Liver (tissue), 8 donors: ENCODE measurements at regions not wholly inside any gene's neighbourhood (a gene's known extent, or its start where the extent isn't known, plus 50 kb on each side); places are given as distances from the start of the nearest gene placed in this dataset.

ENCODE experiments used
- DNase-seq: peaks from one replicate; pipeline ENCODE4 v3.0.0-alpha.2; 2017; ENCODE audit warnings: low spot score
- H3K27ac ChIP-seq, 2 donors: one replicate each; pipeline ENCODE4 v1.7.0; 2013; ENCODE audit warnings: inconsistent platforms in 2 of 2, low read length in 2 of 2, control low read depth in 1 of 2, low read depth in 1 of 2, mild to moderate bottlenecking in 1 of 2
- H3K27me3 ChIP-seq, 4 donors: one replicate each; pipeline versions ENCODE4 v1.6.1 to v1.7.0; 2013; ENCODE audit warnings: low read length in 3 of 4, inconsistent platforms in 1 of 4, mild to moderate bottlenecking in 1 of 4, moderate library complexity in 1 of 4; ENCODE audit not compliant: control insufficient read depth in 4 of 4, insufficient read depth in 4 of 4
- H3K36me3 ChIP-seq, 4 donors: one replicate each; pipeline versions ENCODE4 v1.6.1 to v1.7.0; 2013; ENCODE audit warnings: low read length in 3 of 4, mild to moderate bottlenecking in 3 of 4, low read depth in 1 of 4, moderate library complexity in 1 of 4; ENCODE audit not compliant: control insufficient read depth in 4 of 4, insufficient read depth in 3 of 4
- H3K4me1 ChIP-seq, 4 donors: one replicate each; pipeline versions ENCODE4 v1.6.1 to v1.7.0; 2013; ENCODE audit warnings: low read length in 3 of 4, mild to moderate bottlenecking in 3 of 4, moderate library complexity in 1 of 4; ENCODE audit not compliant: control insufficient read depth in 4 of 4, insufficient read depth in 4 of 4
- H3K4me3 ChIP-seq, 3 donors: one replicate each; pipeline versions ENCODE4 v1.6.1 to v1.7.0; 2013; ENCODE audit warnings: low read length in 3 of 3, control low read depth in 1 of 3, low read depth in 1 of 3, mild to moderate bottlenecking in 1 of 3
- H3K9ac ChIP-seq, 2 donors: one replicate each; pipeline ENCODE4 v1.7.0; 2013; ENCODE audit warnings: low read length in 2 of 2, mild to moderate bottlenecking in 2 of 2, moderate library complexity in 2 of 2, control low read depth in 1 of 2, low read depth in 1 of 2
- H3K9me3 ChIP-seq, 4 donors: one replicate each; pipeline versions ENCODE4 v1.6.1 to v1.7.0; 2013; ENCODE audit warnings: low read length in 3 of 4; ENCODE audit not compliant: control insufficient read depth in 4 of 4
- ATF3 ChIP-seq: IDR thresholded peaks from 2 replicates; pipeline ENCODE4 v1.6.1; 2016; ENCODE audit warnings: antibody characterized with exemption
- CTCF ChIP-seq: fragments of 150-350 bp; IDR thresholded peaks from 2 replicates; pipeline ENCODE4 v1.5.1; 2017; ENCODE audit warnings: improper control_type of control experiment, low read depth, low read length; ENCODE audit not compliant: missing input control
- EGR1 ChIP-seq, 2 donors: IDR thresholded peaks; 2 replicates each; pipeline ENCODE4 v1.6.1; 2016 to 2018; ENCODE audit warnings: antibody characterized with exemption in 2 of 2, low read depth in 2 of 2
- FOXA1 ChIP-seq: IDR thresholded peaks from 2 replicates; pipeline ENCODE4 v1.6.1; 2016; ENCODE audit warnings: antibody characterized with exemption
- FOXA2 ChIP-seq: IDR thresholded peaks from 2 replicates; pipeline ENCODE4 v1.6.1; 2016; ENCODE audit warnings: antibody characterized with exemption
- GABPA ChIP-seq, 2 donors: IDR thresholded peaks in 1 of 2; conservative IDR thresholded peaks in 1 of 2; 2 replicates each; pipeline ENCODE4 v1.6.1; 2016; ENCODE audit warnings: antibody characterized with exemption in 2 of 2, mild to moderate bottlenecking in 1 of 2, moderate library complexity in 1 of 2
- HNF4A ChIP-seq, 2 donors: conservative IDR thresholded peaks; 2 replicates each; pipeline ENCODE4 v1.6.1; 2016; ENCODE audit warnings: antibody characterized with exemption in 2 of 2, mild to moderate bottlenecking in 2 of 2
- HNF4G ChIP-seq: IDR thresholded peaks from 2 replicates; pipeline ENCODE4 v1.6.1; 2016; ENCODE audit warnings: antibody characterized with exemption
- MAX ChIP-seq: IDR thresholded peaks from 2 replicates; pipeline ENCODE4 v1.6.1; 2016; ENCODE audit warnings: antibody characterized with exemption
- RAD21 ChIP-seq, 2 donors: IDR thresholded peaks; 2 replicates each; pipeline ENCODE4 v1.6.1; 2016; ENCODE audit warnings: antibody characterized with exemption in 2 of 2, mild to moderate bottlenecking in 2 of 2
- REST ChIP-seq: IDR thresholded peaks from 2 replicates; pipeline ENCODE4 v1.6.1; 2016; ENCODE audit warnings: antibody characterized with exemption, mild to moderate bottlenecking
- RXRA ChIP-seq, 2 donors: IDR thresholded peaks; 2 replicates each; pipeline ENCODE4 v1.6.1; 2017 to 2018; ENCODE audit warnings: antibody characterized with exemption in 2 of 2, mild to moderate bottlenecking in 1 of 2
- SP1 ChIP-seq: IDR thresholded peaks from 2 replicates; pipeline ENCODE4 v1.6.1; 2018; ENCODE audit warnings: antibody characterized with exemption, mild to moderate bottlenecking
- TAF1 ChIP-seq: conservative IDR thresholded peaks from 2 replicates; pipeline ENCODE4 v1.6.1; 2016; ENCODE audit warnings: antibody characterized with exemption, mild to moderate bottlenecking
- YY1 ChIP-seq: IDR thresholded peaks from 2 replicates; pipeline ENCODE4 v1.6.1; 2016; ENCODE audit warnings: antibody characterized with exemption, mild to moderate bottlenecking
- ZBTB33 ChIP-seq: IDR thresholded peaks from 2 replicates; pipeline ENCODE4 v1.6.1; 2016; ENCODE audit warnings: antibody characterized with exemption
- WGBS: extraction: QIAGEN DNeasy Blood & Tissue Kit; methylation state at CpG from one replicate; pipeline ENCODE4 v1.1.7; 2013; 5-methylcytosine and 5-hydroxymethylcytosine counted together
- donor health status: healthy.
- donor health status: healthy.
- donor health status: healthy.
- donor health status: healthy.
- donor health status: healthy.

- Histone ChIP-seq H3K27ac (no peak overlapping the region), H3K36me3 (no peaks in the 10 kb centered on the region), H3K9me3 (no peaks in the 10 kb centered on the region), H3K27me3 (no peaks in the 10 kb centered on the region), H3K4me3 (no peak overlapping the region), H3K9ac (no peak overlapping the region), H3K4me1 (no peaks in the 10 kb centered on the region)
- TF ChIP-seq EGR1 (IDR thresholded peaks at IDR 0.05; ENCODE audit: low read depth in 2 of 2) (no peak), TAF1 (no peak), HNF4A (conservative IDR thresholded peaks at IDR 0.05) (no peak), ZBTB33 (no peak), FOXA2 (no peak), RXRA (IDR thresholded peaks at IDR 0.05) (no peak), FOXA1 (no peak), HNF4G (no peak), GABPA (IDR thresholded peaks at IDR 0.05 in 1 of 2, conservative IDR thresholded peaks at IDR 0.05 in 1 of 2) (no peak), SP1 (no peak)
- WGBS = 92% methylated on average over 4 of the region's 4 CpGs
- DNase-seq = no peak
These were observed 139.5 kb upstream of the FAM83B start for GRCh38 chr6:54706844-54707605.

- H3K4me1 ChIP-seq = peaks cover 2 to 7% (median 3%) of the 10 kb centered on the region in 4 donors
- no peaks in the 10 kb centered on the region for H3K27me3 ChIP-seq
- TF ChIP-seq GABPA (IDR thresholded peaks at IDR 0.05 in 1 of 2, conservative IDR thresholded peaks at IDR 0.05 in 1 of 2) (no peak), TAF1 (no peak), RAD21 (IDR thresholded peaks at IDR 0.05) (no peak), EGR1 (IDR thresholded peaks at IDR 0.05; ENCODE audit: low read depth in 2 of 2) (no peak), HNF4G (no peak), FOXA2 (no peak), HNF4A (conservative IDR thresholded peaks at IDR 0.05) (no peak), CTCF (no peak), REST (no peak), SP1 (no peak), YY1 (no peak), ATF3 (no peak), ZBTB33 (no peak), FOXA1 (no peak), MAX (no peak), RXRA (IDR thresholded peaks at IDR 0.05) (no peak)
- no peak overlapping the region for H3K27ac ChIP-seq
- no peak for DNase-seq
- H3K4me3 ChIP-seq = no peak overlapping the region
- 75% methylated on average over 2 of the region's 2 CpGs for WGBS
- no peaks in the 10 kb centered on the region for H3K36me3 ChIP-seq
- no peaks in the 10 kb centered on the region for H3K9me3 ChIP-seq
- H3K9ac ChIP-seq = no peak overlapping the region
These were observed 136.1 kb upstream of the FAM83B start for GRCh38 chr6:54710456-54710855.
